HEK293T (cell line): ENCODE measurements at regions not wholly inside any gene's neighbourhood (a gene's known extent, or its start where the extent isn't known, plus 50 kb on each side); places are given as distances from the start of the nearest gene placed in this dataset.

ENCODE experiments used
- CTCF ChIA-PET: fragments of 350-600 bp; formaldehyde crosslinking; extraction: SDS; loops from one replicate; lab custom pipeline; 2021; ENCODE audit warnings: antibody characterized with exemption, inconsistent platforms; lab: Yijun Ruan, JAX
- POLR2A ChIA-PET: fragments of 350-600 bp; formaldehyde crosslinking; extraction: SDS; loops from one replicate; lab custom pipeline; 2020; ENCODE audit warnings: antibody characterized with exemption, inconsistent platforms; lab: Yijun Ruan, JAX
- DNase-seq: peaks from one replicate; pipeline ENCODE4 v3.0.0; 2012; ENCODE audit warnings: mixed read lengths; ENCODE audit errors: extremely low spot score
- ARNT ChIP-seq: fragments of 450-650 bp; IDR thresholded peaks from 2 replicates; pipeline ENCODE4 v1.6.1; 2017; ENCODE audit warnings: mild to moderate bottlenecking
- BHLHE40 ChIP-seq: fragments of 450-650 bp; IDR thresholded peaks from 2 replicates; pipeline ENCODE4 v1.6.1; 2016; ENCODE audit warnings: mild to moderate bottlenecking, moderate library complexity, borderline replicate concordance
- CTBP1 ChIP-seq: fragments of 450-650 bp; IDR thresholded peaks from 2 replicates; pipeline ENCODE4 v1.6.1; 2016; ENCODE audit warnings: borderline replicate concordance
- ELF4 ChIP-seq: fragments of 450-650 bp; IDR thresholded peaks from 2 replicates; pipeline ENCODE4 v1.6.1; 2017; ENCODE audit warnings: antibody characterized with exemption
- FOXA1 ChIP-seq: fragments of 450-650 bp; IDR thresholded peaks from 2 replicates; pipeline ENCODE4 v1.6.1; 2016; ENCODE audit warnings: mild to moderate bottlenecking
- FOXK2 ChIP-seq: fragments of 450-650 bp; IDR thresholded peaks from 2 replicates; pipeline ENCODE4 v1.6.1; 2016; ENCODE audit warnings: mild to moderate bottlenecking
- FOXM1 ChIP-seq: fragments of 450-650 bp; IDR thresholded peaks from 2 replicates; pipeline ENCODE4 v1.6.1; 2017; ENCODE audit warnings: mild to moderate bottlenecking, borderline replicate concordance
- HDGF ChIP-seq: fragments of 450-650 bp; IDR thresholded peaks from 2 replicates; pipeline ENCODE4 v1.6.1; 2017; ENCODE audit warnings: antibody characterized with exemption, borderline replicate concordance
- L3MBTL2 ChIP-seq: fragments of 450-650 bp; conservative IDR thresholded peaks from 2 replicates; pipeline ENCODE4 v1.6.1; 2016; ENCODE audit warnings: mild to moderate bottlenecking
- LEF1 ChIP-seq: fragments of 450-650 bp; IDR thresholded peaks from 2 replicates; pipeline ENCODE4 v1.6.1; 2017; ENCODE audit warnings: mild to moderate bottlenecking, borderline replicate concordance
- NFRKB ChIP-seq: fragments of 450-650 bp; IDR thresholded peaks from 2 replicates; pipeline ENCODE4 v1.6.1; 2016; ENCODE audit warnings: mild to moderate bottlenecking, moderate library complexity
- PKNOX1 ChIP-seq: fragments of 450-650 bp; IDR thresholded peaks from 2 replicates; pipeline ENCODE4 v1.6.1; 2016
- SP1 ChIP-seq: fragments of 450-650 bp; IDR thresholded peaks from 2 replicates; pipeline ENCODE4 v1.6.1; 2017
- SUZ12 ChIP-seq: fragments of 450-650 bp; IDR thresholded peaks from 2 replicates; pipeline ENCODE4 v1.6.1; 2016; ENCODE audit warnings: mild to moderate bottlenecking
- TARDBP ChIP-seq: fragments of 450-650 bp; IDR thresholded peaks from 2 replicates; pipeline ENCODE4 v1.6.1; 2016
- ZNF384 ChIP-seq: fragments of 450-650 bp; IDR thresholded peaks from 2 replicates; pipeline ENCODE4 v1.6.1; 2016

GRCh38 chr7:115198143-115198542 lies 276.2 kb downstream of the MDFIC start:
- TF ChIP-seq FOXM1, result no peak
- no peak for TF ChIP-seq SP1
- TF ChIP-seq PKNOX1, result no peak
- no peak for TF ChIP-seq L3MBTL2
- TF ChIP-seq NFRKB, result no peak
- no peak for TF ChIP-seq TARDBP
- TF ChIP-seq SUZ12, result no peak
- TF ChIP-seq ZNF384, result no peak
- TF ChIP-seq FOXK2, result no peak
- no peak for TF ChIP-seq HDGF
- no peak for TF ChIP-seq ELF4
- DNase-seq, result no peak
- ChIA-PET CTCF (no interaction called here), POLR2A (no interaction called here)

- CTCF ChIA-PET, result no interaction called here
- DNase-seq, result no peak
- POLR2A ChIA-PET, result no interaction called here
- TF ChIP-seq L3MBTL2 (no peak), LEF1 (no peak), CTBP1 (no peak), BHLHE40 (no peak), ARNT (no peak), NFRKB (no peak), FOXK2 (no peak)
These were observed 273.3 kb downstream of the MDFIC start for GRCh38 chr7:115195208-115195607.

DNA sequence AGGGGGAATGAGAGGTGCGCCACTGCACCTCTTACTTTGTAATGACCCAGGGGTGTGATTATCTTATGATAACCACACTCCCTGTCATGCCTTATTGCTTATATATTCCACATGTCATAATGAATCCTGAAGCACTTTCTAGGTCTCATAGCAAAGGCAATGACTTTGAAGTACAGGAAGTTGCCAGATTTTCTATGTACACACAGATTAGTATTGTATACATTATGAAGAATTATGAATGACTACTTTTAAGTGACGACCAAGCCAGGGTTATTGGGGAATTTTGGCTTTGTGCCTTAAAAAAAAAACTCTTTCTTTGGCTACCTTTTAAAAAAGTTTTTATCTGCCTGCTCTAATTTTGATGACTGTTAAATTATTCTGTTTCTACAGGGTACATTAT lies 269.6 kb downstream of the MDFIC start:
- POLR2A ChIA-PET, result no interaction called here
- CTCF ChIA-PET, result interaction anchor here (0.6 kb wide), 1 partner anchor 12 kb away, joined by 3 read pairs; no protein-coding TSS in a partner anchor
- TF ChIP-seq FOXK2, result no peak
- TF ChIP-seq BHLHE40, result no peak
- no peak for TF ChIP-seq ELF4
- TF ChIP-seq CTBP1, result no peak
- no peak for TF ChIP-seq ARNT
- no peak for TF ChIP-seq SUZ12
- no peak for TF ChIP-seq HDGF
- TF ChIP-seq NFRKB, result no peak
- no peak for TF ChIP-seq PKNOX1
- TF ChIP-seq LEF1, result no peak
- TF ChIP-seq FOXM1, result no peak
- no peak for TF ChIP-seq ZNF384
- no peak for DNase-seq

- ChIA-PET CTCF (no interaction called here), POLR2A (no interaction called here)
- no peak for TF ChIP-seq TARDBP
- no peak for TF ChIP-seq ZNF384
- TF ChIP-seq FOXM1, result no peak
- TF ChIP-seq PKNOX1, result no peak
- no peak for TF ChIP-seq ARNT
- TF ChIP-seq CTBP1, result no peak
- TF ChIP-seq FOXK2, result no peak
- no peak for TF ChIP-seq LEF1
- no peak for TF ChIP-seq ELF4
- TF ChIP-seq SP1, result no peak
- no peak for TF ChIP-seq SUZ12
- no peak for TF ChIP-seq NFRKB
- TF ChIP-seq L3MBTL2, result no peak
- no peak for TF ChIP-seq BHLHE40
- DNase-seq, result no peak
These were observed 261.6 kb downstream of the MDFIC start for GRCh38 chr7:115183431-115184057.

GRCh38 chr7:115178835-115179234 lies 256.9 kb downstream of the MDFIC start:
- ChIA-PET CTCF (no interaction called here), POLR2A (no interaction called here)
- TF ChIP-seq ELF4 (no peak), NFRKB (no peak), PKNOX1 (no peak), LEF1 (no peak), HDGF (no peak), FOXM1 (no peak), L3MBTL2 (no peak), ZNF384 (no peak), BHLHE40 (no peak), ARNT (no peak), TARDBP (no peak), FOXA1 (no peak), FOXK2 (no peak), CTBP1 (no peak), SP1 (no peak), SUZ12 (no peak)
- no peak for DNase-seq

GRCh38 chr7:115177823-115178222 lies 255.9 kb downstream of the MDFIC start:
- TF ChIP-seq NFRKB, result no peak
- TF ChIP-seq SUZ12, result no peak
- no peak for TF ChIP-seq SP1
- TF ChIP-seq CTBP1, result no peak
- TF ChIP-seq L3MBTL2, result no peak
- TF ChIP-seq ZNF384, result no peak
- TF ChIP-seq PKNOX1, result no peak
- TF ChIP-seq ARNT, result no peak
- TF ChIP-seq BHLHE40, result no peak
- no peak for TF ChIP-seq HDGF
- no peak for TF ChIP-seq LEF1
- TF ChIP-seq FOXK2, result no peak
- TF ChIP-seq TARDBP, result no peak
- TF ChIP-seq FOXM1, result no peak
- no peak for TF ChIP-seq FOXA1
- no peak for TF ChIP-seq ELF4
- CTCF ChIA-PET, result no interaction called here

More at GRCh38 chr7:115177823-115178222, 255.9 kb downstream of the MDFIC start:
- POLR2A ChIA-PET, result no interaction called here
- DNase-seq, result no peak
